Caki2 (cell line): ENCODE measurements at regions not wholly inside any gene's neighbourhood (a gene's known extent, or its start where the extent isn't known, plus 50 kb on each side); places are given as distances from the start of the nearest gene placed in this dataset.

ENCODE experiments used
- DNase-seq: peaks from one replicate; pipeline ENCODE4 v3.0.0-alpha.2; 2015; ENCODE audit warnings: low read depth
- in situ Hi-C: cut with HindIII; loops from 2 replicates; pipeline ENCODE4 v1.10.0; 2016; ENCODE audit warnings: low sequenced_read_pairs, low pct_unique_long_range_greater_than_20kb, mixed read lengths

DNA sequence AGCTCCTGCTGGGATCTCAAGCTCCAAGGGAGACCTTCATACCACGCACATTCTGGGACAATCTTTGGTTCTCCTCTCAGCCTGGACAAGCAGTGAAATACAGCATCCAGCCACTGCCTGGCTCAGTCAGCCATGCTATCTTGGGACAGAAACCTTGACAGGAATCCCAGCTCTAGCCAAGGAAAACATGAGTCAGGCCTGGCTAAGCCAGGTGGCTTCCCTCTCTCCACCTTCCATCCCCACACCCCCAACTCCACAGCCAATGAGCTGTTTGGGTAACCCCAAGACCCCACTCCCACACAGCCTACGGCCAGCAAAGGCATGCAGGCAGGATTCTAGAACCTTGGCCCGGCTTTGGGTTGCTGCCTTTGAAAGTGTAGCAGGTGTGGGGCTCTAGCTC is 64.9 kb downstream of the MCFD2 start:
- in situ Hi-C loops, result no loop called here
- DNase-seq, result peak; percentile 85

- in situ Hi-C loops, result no loop called here
- DNase-seq, result peak; percentile 70
Observed at GRCh38 chr2:46849721-46850556, 65.7 kb downstream of the MCFD2 start.

- DNase-seq, result peak; percentile 27
Observed at GRCh38 chr2:46849046-46849715, 66.4 kb downstream of the MCFD2 start.

GRCh38 chr2:46848447-46848846 is 67.2 kb downstream of the MCFD2 start:
- in situ Hi-C loops, result no loop called here
- no peak for DNase-seq

More at GRCh38 chr2:46849046-46849715, 66.4 kb downstream of the MCFD2 start:
- in situ Hi-C loops, result no loop called here

DNA sequence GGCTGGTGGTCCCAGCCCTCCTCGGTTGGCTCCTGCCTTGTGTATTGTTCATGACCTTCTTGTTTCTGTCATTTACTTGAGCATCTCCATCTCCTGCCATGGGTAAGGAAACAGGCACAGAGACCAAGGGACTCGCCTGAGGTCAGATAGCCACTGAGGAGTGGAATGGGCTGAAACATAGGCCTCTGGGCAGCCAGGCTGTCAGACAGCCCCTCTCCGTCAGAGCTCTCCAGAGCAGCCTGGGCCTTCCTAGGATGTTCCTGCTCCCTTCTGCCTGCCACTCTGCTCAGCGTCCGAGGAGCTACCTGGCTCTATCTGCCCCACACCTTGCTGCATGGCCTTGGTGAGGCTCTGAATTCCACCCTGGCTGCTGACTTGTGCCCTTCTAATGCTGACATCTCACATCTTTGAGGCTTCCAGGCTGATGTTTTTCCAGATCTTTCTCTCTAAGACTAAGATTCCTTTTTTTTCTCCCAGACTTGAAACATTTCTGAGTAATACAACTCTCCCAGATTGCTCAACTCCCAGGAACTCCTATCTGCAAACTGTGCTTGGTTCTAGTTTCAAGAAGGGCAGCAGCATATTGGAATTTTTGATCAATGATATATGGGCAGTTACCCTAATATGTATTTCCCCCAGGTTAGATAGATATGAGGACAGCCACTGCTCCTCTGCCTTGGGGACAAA is 67.7 kb downstream of the MCFD2 start:
- in situ Hi-C loops, result no loop called here
- no peak for DNase-seq

DNA sequence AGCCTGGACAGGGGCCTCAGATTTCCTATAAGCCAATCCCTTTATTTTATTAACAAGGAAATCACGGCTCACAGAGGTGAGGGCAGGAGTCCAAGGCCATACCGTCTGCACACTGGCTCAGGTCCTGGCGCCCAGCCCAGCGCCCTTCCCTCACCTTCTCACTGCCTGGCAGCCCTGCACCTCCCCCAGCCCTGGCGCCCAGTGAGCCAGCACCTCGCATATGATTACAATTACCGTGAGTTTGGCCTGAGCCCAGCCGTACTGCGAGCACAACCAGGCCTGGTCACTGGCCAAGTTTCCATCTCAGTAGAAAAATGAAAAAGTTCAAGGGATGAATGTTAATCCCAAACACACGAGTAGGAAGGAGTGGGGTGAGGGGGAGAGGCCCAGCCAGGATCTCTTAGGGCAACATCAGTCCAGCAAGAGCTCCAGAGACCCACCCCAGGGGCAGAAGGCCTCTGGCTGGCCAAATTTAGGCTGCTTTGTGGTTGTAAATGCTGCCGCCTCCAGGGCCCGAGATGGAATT is 68.4 kb downstream of the MCFD2 start:
- peak; percentile 93 for DNase-seq
- in situ Hi-C loops, result no loop called here

DNA sequence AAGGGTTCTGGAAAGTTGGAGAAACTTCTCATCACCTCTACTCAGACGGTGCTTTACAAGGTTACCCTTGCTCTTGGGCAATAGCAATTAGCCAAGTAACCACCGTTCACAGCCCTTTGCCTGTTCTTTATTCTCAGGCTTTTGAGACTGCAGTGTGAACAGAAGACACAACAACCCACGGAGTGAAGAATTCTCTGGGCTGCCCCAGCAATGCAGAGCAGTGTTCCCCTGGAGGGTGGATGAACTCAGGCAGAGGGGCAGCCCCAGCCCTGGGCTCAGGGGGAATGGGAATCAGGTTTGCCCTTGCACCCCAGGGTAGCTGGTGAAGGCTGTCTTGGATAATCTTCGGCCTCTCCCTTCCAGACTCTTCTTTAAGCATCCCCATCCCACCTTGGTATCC is 69.1 kb downstream of the MCFD2 start:
- in situ Hi-C loops, result no loop called here
- no peak for DNase-seq

GRCh38 chr2:46845542-46846486 is 69.8 kb downstream of the MCFD2 start:
- in situ Hi-C loops, result no loop called here
- no peak for DNase-seq

- in situ Hi-C loops, result no loop called here
- DNase-seq, result no peak
Observed at GRCh38 chr2:46844443-46844842, 71.2 kb downstream of the MCFD2 start.

DNA sequence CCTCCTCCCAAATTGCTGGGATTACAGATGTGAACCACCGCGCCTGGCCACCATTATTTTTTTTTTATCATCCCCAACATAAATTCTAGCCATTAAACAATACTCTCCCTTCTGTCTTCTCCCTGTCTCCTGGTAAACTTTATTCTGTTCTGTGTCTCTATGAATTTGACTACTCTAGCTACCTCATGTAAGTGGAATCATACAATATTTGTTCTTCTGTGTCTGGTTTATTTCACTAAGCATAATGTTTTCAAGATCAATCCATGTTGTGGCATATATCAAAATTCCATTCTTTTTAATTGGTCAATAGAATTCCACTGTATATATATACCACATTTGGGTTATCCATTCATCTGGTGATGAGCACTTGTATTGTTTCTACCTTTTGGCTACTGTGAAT is 71.6 kb downstream of the MCFD2 start:
- DNase-seq, result no peak
- in situ Hi-C loops, result no loop called here

DNA sequence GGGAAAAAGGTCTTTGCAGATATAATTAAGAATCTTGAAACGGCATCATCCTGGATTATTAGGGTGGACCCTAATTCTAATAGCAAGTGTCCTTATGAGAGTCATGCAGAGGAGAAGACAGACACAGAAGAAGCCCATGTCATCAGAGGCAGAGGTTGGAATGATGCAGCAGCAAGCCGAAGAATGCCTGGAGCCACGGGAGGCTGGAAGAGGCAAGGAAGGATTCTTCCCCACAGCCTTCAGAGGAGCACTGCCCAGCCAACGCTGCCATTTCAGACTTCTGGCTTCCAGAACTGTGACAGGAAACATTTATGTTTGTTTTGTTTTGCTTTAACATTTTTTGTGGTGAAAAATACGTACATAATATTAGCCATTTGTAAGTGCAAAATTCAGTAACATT is 72.3 kb downstream of the MCFD2 start:
- in situ Hi-C loops, result no loop called here
- DNase-seq, result no peak

DNA sequence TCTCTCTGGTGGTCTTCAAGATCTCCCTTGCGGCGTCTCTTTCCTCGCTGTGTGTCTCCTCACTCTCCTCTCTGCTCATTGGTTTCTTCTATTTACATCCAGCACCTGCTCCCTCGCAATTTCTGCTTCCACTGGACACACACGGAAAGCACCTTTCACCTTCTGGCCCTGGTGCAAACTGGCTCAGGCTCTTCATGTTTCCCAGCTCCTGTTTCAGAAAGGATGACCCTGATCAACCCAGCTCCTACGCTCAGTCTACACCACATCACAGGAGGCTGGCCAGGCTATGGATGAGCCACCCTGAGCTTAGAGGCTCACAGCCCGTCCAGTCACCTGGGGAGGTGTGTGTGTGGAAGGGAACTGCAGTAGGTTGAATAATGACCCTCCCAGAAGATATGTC is 72.7 kb downstream of the MCFD2 start:
- no peak for DNase-seq
- in situ Hi-C loops, result no loop called here

GRCh38 chr2:46841621-46842020 is 74.0 kb downstream of the MCFD2 start:
- DNase-seq, result no peak
- in situ Hi-C loops, result no loop called here

DNA sequence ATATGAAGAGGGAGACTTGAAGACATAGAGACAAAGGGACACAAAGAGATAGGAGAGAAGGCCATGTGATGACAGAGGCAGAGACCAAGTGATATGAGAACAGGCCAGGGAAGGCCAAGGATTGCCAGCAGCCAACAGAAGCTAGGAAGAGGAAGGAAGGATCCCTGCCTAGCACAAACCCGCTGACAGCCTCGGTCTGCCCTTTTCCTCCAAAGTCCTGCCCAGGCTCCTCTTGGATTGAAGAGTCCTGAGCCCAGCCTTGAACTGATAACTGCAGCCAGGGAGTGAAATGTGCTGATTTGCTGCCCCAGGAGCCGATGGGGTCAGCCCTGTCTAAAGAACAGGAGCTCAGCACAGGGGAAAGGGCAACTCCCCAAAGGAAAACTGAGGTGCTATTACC is 76.6 kb downstream of the MCFD2 start:
- in situ Hi-C loops, result no loop called here

DNA sequence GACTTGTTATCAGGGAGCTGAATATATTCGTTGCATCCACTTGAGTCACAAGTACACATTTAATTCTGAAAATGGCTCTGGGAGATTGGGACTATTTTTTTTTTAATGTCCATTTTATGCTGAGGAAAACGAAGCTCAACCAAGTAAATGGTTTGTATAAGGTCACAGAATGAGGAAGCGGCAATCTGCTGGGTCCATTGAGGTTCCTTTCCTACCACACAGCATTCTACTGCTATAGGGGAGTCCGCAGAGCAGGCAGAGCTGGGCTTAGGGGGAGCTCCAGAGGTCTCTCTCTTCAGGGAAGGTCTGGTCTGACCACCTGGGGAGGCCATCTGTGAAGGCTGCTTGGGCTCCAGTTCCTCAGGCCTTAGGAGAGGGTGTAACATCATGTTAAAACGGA is 77.9 kb downstream of the MCFD2 start:
- DNase-seq, result no peak
- in situ Hi-C loops, result no loop called here

More for the DNA sequence above, 76.6 kb downstream of the MCFD2 start:
- DNase-seq, result no peak

GRCh38 chr2:46837112-46837454 is 78.5 kb downstream of the MCFD2 start:
- in situ Hi-C loops, result no loop called here
- DNase-seq, result no peak

- no peak for DNase-seq
- in situ Hi-C loops, result no loop called here
Observed at GRCh38 chr2:46836295-46837111, 79.1 kb downstream of the MCFD2 start.
